Activated CD4-positive, alpha-beta T cell treated with anti-CD3 and anti-CD28 coated beads, Interleukin-2, amount 50 U/mL, for 16 hours (primary cell): ENCODE measurements at regions not wholly inside any gene's neighbourhood (a gene's known extent, or its start where the extent isn't known, plus 50 kb on each side); places are given as distances from the start of the nearest gene placed in this dataset.
"Not testable (repeated sequence)": the region's sequence is repeated elsewhere in the genome, so short reads cannot be mapped to it uniquely, and the experiment has no call there.

Experiments used
- DNase-seq: peaks from one replicate; pipeline ENCODE4 v3.0.0-alpha.2; 2020

DNA sequence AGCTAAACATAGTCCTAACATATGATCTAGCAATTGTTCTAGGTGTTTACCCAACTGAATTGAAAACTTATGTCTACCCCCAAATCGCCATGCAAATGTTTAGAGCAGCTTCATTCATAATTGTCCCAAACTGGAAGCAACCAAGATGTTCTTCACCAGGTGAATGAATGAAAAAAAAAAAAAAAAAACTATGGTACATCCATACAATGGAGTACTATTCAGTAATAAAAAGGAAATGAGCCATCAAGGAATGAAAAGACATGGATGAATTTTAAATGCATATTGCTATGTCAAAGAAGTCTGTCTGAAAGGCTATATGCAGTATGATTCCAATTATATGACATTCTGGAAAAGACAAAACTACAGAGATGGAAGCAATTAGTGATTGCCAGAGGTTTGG is 98.6 kb upstream of the ITPRID2 start:
- no peak for DNase-seq

DNA sequence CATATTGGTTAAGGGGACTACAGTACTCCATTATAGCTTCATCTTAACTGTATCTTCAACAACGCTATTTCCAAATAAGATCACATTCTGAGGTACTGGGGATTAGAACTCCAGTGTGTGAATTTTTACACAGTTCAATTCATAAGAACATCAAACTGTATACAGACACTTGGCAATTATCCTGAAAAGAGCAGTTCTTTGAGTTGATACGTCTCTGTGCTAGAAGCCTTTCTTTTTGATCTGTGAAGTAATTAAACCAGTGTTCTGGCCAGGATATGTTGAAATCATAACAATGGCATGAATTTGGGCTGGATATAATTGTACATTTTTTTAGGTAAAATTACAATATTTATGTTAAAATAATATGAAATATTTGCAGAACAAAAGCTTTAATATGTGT is 93.5 kb upstream of the ITPRID2 start:
- DNase-seq = no peak

DNA sequence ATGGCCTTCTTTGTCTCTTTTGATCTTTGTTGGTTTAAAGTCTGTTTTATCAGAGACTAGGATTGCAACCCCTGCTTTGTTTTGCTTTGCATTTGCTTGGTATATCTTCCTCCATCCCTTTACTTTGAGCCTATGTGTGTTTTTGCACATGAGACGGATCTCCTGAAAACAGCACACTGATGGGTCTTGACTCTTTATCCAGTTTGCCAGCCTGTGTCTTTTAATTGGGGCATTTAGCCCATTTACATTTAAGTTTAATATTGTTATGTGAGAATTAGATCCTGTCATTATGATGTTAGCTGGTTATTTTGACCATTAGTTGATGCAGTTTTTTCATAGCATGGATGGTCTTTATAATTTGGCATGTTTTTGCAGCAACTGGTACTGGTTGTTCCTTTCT is 89.2 kb upstream of the ITPRID2 start:
- not testable (repeated sequence) for DNase-seq

DNA sequence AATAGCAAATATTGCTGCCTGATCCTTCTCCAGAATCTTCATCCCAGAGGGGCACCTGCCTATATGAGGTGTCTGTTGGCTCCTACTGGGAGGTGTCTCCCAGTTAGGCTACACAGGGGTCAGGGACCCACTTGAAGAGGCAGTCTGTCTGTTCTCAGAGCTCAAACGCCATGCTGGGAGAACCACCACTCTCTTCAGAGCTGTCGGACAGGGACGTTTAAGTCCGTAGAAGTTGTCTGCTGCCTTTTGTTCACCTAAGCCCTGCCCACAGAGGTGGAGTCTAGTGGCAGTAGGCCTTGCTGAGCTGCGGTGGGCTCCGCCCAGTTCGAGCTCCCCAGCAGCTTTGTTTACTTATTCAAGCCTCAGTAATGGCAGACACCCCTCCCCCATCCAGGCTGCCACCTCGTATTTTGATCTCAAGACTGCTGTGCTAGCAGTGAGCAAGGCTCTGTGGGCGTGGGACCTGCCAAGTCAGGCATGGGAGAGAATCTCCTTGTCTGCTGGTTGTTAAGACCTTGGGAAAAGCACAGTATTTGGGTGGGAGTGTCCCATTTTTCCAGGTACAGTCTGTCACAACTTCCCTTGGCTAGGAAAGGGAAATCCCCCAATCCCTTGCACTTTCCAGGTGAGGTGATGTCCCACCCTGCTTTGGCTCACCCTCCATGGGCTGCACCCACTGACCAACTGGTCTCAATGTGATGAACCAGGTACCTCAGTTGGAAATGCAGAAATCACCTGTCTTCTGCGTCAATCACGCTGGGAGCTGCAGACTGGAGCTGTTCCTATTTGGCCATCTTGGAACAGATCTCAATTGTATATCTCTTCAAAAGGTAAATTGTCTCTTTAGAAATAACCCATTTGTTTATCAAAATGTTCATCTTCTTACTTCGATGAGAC is 87.4 kb upstream of the ITPRID2 start:
- DNase-seq = not testable (repeated sequence)

DNA sequence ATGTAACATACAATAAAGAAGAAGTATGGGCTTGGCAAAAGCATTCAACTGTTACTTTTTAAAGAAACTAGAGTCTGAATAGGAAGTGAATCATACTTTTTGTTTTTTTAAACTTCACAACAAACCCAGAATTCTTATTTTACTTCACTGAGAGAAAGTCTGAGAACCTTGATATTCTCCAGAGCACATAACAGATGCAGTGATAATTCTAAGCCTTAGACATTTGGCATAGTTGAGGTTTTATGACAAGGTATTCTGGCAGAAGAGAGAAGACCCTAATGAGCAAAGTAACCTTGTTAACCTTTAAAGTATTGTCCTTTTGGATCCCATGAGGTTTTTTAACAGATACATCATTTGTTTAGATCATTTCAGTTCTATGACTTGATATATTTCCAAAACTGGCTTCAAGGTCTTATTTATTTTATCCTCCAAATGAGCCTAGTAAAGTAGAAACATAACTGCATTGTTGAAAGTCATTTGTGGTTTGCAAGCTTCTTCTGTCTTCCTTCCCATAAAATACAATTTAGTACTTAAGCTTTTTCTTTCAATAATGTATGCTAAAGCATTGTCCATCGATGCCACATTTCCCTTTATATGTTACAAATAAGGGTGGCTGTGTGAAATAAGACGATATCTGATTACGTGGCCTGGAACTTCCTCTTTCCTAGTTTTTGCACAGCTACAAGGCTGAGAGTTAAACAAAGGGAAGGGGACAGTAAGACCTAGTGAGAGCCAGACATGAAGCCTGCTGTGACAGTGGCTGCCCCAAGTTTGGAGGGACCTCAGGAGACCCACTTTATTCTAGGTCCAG is 86.1 kb upstream of the ITPRID2 start:
- DNase-seq = no peak

DNA sequence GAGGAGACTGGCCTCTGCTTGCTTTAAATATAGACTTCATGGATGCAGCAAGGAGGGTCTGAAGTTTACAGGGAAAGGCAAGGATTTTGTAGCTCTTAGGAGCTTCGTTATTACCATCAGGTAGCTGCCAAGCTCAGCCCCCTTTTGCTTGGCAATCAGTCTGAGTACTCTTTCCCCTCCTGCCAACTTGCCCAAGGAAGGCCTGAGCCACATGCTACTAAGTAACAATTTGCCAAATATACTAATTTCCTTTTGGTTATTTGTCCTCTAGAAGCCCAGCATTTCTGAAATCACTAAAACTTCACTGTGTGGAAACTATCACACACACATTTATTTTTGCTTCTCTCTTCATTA is 85.5 kb upstream of the ITPRID2 start:
- no peak for DNase-seq

DNA sequence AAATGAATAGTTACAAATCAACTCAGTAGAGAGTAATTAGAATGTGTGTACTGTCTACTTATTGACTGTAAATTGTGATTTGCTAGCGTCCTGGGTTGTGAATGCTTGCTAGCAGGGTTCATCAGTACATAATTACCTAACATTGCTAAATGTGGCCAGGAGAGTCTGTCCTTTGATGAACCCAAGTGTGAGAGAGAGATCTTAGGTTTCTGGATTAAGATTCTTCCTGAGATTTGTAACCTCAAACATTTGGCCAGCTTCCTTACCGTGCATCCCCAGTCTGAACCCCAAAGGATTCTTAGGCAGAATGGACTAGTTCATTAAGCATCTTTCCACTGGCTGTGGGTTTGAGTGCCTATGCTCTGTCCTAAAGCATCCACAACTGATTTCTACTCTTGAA is 84.0 kb upstream of the ITPRID2 start:
- DNase-seq = no peak

DNA sequence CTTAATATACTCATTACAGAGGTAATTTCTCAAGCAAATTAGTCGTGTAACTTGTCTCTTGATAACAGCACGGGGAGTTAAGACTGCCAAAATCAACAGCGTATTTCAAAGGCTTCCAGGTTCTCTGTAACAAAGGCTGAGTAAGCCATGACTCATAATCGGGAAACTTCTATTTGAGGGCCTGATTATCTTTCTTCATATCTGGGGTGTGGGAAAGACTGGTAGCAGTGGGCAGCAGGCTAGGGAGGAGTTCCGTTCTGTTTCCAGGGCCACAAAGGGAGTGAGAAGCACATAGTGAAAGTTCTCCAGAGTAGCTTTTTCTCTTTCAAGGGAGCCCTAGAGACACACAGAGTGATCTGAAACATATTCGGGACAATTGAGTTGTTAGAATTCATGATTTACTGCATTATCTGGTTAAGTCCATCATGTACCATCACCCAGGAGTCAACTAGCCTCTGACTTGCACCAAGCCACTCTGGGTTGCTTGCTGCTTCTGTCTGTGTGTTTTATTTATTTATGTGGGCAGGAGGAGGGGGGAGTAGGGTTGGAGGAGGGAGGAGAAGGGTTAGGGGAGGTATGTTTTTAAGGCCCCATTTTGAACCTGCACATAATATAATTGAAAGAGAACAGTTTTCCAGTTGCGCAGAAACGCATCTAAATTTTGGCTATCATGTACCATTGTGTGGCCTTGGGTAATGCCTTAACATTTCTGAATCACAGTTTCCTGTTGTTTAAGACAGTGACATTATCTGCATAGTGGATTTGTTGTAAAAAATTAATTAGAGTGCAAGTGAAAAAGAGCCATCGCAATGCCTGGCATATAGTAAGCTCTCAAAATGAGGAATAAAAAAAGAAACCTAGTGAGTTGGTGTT is 80.5 kb upstream of the ITPRID2 start:
- no peak for DNase-seq

DNA sequence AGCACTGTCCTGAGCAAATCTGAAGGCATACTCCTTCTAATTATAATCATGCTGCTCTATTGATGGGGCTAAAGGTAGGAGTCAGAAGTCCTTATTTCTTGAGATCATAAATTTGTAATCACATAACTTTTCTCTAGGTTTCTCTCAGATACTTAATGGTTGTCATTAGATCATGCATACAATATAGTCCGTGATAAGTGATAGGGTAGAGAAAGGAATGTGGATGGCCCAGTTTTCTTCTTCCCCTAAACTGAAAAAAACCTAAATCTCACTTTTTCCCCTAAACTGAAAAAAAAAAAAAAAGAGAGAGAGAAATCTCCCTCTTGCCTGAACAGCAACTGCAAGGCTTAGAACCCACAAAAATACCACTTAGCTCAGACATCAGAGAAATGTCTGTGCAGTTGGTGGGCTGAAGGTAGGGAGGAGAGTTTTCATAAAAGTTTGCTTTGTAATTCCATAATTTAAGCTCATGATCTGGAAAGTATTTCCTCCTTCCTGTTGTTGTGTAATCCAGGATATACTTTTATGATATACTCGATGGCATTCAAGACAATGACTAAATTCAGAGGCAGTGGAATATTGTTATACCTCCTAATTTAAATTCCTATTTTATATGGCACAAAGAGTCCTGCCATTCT is 79.3 kb upstream of the ITPRID2 start:
- no peak for DNase-seq

DNA sequence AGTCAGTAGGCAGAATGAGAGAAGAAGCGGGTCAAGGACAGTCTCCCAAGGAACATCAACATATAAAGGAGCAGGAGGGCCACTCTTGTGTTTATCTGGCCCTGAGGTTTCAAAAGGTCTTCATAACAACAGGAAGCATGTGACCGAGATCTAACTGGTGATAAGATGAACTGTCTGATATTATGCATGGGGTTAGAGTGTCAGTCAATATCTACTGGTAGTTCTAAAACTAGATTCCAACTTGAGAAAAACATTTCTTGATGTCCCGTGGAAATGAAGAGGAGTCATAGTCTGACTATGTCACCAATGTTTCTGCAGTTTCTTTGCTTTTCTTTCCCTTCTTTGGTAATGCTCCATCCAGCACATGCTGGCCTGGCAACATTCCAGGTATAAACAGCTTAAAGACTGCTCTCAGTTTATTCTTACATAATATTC is 77.5 kb upstream of the ITPRID2 start:
- DNase-seq = no peak

DNA sequence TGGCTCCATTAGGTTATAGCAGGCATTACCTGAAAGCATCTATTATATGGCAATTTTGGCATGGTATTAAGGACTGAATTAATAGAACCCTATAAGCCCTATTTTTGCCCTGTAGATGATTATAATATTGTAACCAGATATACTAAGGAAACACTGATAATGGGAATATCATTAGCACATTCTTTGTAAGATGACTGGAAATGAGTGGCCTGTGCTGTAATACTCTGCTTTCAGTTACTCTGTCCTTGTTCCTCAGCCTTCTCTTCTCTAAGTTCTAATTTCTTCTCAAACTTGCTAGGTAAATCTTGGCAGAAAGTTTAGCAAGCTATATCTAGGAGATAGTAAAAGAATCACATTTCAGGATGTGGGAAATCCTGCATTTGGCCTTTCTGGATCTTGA is 74.0 kb upstream of the ITPRID2 start:
- no peak for DNase-seq

DNA sequence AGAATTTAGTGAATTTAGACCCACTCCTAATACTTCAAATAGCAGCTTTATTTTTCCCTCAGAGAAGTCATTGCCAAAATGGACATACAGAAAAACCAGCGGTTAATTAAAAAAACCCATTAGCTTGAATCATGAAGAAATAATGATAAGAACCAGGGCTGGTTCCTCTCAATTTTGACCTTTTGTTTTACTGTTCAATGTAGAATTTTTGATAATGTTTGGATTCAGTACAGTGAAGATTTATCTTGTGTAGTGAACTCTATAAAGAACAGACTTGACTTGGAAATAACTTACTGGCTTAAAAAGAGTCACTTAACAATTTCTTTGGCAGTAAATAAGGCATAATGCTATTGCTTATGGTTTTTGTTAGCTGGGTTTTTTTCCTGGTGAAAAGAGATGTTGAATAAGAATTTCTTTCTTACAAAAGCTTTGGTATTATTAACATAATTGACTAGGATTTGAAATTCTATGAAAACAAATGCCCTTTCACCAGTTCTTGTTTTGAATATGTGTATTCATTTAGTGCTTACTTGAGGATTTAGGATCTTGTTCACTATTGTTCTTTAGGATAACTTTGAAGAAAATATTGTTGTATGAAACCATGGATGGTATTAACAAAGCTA is 73.4 kb upstream of the ITPRID2 start:
- no peak for DNase-seq

DNA sequence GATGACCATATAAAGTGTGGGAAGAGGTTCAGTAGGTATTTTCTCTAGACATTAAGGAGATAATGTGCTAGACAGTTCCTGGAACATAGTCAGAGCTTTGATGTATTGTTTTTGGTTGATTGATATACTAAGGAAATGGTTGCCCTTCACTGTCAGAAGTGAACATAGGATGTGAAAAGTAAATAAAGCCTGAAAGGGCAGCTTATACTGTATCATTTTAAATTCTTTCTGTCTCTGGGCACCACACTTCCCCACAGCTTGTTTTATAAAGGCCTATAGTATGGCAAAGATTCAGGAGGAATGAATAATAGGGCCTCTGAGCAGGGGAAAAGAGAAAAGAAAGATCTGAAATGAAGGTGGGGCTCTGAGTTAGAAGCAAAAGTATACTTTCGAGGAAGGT is 72.7 kb upstream of the ITPRID2 start:
- DNase-seq = no peak

DNA sequence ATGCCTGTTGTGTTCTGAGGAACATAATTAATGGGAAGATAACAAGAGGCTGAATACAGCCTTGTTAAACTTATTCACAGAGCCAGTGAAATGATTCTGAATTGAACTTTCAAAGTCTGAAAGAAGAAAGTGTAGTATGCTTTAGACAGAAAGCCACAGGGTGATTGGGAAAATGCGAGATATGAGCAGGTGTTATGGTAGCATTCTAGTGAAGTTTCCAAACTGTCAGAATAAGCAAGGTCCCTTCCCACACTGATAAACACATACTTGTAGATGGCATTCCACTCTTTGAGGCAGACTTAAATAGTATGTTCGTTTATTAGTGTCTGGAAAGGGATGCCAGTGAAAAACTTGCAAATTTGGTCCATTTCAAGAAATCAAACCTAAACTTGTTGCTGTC is 70.5 kb upstream of the ITPRID2 start:
- no peak for DNase-seq

DNA sequence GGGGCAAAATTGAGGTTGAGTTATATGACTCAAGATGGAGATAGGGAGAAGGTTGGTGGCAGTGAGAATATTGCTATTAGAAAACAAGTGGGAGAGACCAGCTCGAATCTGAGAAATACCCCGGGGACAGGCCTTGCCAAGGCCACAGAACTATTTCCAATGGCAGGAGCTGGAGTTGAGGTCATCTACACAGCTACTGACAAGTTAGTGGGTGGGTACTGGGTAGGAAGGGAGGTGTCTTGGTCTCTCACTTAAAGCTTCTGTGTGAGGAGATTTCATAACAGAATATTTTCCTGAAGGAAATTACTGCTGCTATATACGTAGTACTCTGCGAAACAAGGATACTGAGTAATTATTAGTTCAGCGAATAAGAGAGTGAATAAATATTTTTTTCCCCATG is 69.4 kb upstream of the ITPRID2 start:
- DNase-seq = no peak

DNA sequence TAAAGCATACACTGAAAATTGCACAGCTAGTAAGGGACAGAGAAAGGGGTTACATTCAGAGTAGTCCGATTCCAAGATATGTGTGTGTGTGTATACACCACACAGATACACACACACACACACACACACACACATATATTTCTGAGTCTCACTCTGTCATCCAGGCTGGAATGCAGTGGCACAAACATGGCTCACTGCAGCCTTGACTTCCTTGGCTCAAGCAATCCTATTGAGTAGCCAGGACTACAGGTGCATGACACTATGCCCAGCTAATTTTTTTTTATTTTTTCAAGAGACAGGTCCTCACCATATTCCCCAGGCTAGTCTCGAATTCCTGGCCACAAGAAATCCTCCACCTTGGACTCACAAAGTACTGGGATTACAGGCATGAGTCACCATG is 68.1 kb upstream of the ITPRID2 start:
- no peak for DNase-seq

DNA sequence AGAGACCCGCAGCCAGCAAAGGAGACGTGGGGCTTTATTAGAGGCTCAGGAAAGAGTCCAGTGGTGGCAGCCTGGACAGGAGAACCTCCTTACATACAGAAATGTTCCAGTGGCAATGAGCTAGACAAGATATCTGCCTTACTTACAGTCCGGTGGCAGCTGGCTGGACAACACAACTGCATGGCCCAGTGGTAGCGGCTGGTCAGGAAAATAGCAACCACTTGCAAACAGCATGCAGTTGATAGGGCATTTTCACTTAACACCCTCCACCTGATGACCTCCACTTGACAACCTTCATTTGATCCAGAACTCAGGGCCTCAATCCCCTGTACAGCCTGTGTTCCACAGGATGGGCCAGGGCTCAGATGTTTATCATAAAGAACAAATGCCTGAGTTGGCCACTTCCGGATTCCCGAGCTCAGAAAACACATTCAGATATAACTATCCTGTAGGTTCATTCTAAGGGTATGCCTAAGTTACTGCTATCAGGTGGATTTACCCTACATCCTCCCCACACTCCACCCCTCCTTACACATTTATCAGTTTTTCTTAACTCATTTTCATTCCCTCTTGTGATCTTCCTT is 63.3 kb upstream of the ITPRID2 start:
- DNase-seq = no peak

DNA sequence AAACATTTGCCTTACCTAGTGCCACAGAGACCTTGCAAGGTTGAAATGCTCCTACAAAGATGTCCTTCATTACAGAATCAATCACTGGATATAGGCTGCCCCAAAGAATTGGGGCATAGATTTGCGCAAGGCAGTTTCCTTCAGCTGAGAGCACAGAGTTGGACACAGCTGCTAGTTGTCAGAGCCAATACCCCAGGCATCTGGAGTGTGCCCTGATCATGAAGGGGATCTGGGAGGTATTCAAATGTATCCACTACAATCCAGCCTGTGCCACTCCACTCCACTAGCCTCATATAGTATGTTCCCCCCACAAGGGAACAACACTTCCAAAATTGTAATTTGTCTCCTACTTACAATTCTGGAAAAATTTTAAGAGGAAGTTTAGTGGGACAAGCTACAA is 62.3 kb upstream of the ITPRID2 start:
- DNase-seq = no peak

DNA sequence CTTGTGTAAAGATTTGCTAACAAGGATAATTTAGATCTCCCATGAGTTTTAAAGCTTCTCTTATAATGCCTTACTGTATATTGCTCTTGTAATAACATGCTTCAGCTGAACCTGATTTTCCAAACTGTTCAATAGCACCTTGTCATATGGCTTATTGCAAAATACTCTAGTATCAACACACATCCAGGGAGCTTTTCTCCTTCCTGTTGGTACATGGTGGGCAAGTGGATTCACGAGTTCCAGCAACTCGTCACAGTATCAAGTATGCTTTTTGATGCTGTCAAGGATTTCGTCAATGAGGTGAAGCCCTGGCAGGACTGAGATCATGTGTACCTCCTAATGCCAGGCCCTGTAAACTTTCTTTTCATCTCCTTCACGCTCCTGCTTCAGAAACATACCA is 59.5 kb upstream of the ITPRID2 start:
- no peak for DNase-seq

DNA sequence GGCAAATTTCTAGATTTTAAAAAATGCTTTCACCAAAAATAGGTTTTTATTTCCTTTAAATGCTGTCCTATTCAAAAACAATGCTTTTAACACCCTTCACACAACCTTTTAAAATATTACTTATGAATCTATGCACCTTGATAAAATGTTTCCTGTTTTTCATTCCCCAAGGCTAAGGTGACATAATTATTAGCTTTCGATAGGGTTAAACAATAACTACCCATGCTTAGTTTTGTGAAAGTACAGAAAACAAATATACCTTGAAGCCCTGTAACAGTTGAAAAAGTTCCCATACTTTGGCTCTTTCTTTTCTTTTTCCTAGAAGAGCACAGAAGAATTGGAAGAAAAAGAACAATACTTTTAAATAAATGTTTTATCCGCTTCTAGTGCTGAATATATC is 54.9 kb upstream of the ITPRID2 start:
- no peak for DNase-seq

DNA sequence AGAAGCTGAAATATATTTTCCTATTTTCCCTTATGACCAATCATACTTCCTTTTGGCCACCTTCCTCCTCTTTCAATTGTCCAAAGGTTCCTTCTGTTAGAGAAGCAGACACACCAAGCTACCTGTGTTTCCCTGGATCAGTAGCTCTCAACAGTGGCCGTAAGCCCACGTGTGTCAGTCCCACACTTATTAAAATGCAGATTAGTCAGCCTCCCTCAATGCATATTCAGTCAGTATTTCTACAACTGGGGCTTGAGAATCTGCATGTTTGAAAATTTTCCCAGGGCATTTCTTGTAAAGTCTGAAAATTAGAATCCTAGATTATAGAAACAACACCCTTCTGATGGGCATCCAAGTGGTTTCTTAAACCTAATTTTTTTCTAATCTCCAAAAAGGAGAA is 54.0 kb upstream of the ITPRID2 start:
- no peak for DNase-seq

DNA sequence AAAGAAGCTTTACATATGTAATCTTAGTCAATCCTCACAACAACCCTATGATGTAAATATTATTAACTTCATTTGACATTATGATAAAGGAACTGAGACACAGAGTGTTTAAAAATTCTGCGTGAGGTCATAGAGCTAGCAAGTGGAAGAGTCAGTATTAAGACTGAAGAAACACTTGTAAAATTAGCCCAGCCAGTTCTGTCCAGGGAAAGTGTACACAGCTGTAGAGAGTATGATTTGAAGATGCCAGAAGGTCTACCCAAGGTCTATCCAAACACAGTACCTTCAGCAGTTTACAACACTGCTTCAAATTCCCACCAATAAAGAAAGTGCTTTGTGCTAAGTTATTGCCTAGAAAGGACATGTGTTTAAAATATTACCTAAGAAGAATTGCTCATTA is 51.7 kb upstream of the ITPRID2 start:
- no peak for DNase-seq
